ENCODE measurements at regions not wholly inside any gene's neighbourhood (a gene's known extent, or its start where the extent isn't known, plus 50 kb on each side); places are given as distances from the start of the nearest gene placed in this dataset.

GRCh38 chr7:12490940-12491339, 79.6 kb upstream of the SCIN start:
- H3K4me3 ChIP-seq (replicated peaks in 1 of 2; ENCODE audit: low read depth in 2 of 2, low read length in 2 of 2): no peak overlapping the region
- TF ChIP-seq CTCF (IDR thresholded peaks at IDR 0.05; ENCODE audit: low read depth, low read length): no peak
- no peak for DNase-seq (ENCODE audit: low read depth in 2 of 2)

GRCh38 chr7:12491526-12491925, 79.0 kb upstream of the SCIN start:
- no peak overlapping the region for H3K4me3 ChIP-seq (replicated peaks in 1 of 2; ENCODE audit: low read depth in 2 of 2, low read length in 2 of 2)
- DNase-seq (ENCODE audit: low read depth in 2 of 2): no peak
- TF ChIP-seq CTCF (IDR thresholded peaks at IDR 0.05; ENCODE audit: low read depth, low read length): no peak

- TF ChIP-seq CTCF (IDR thresholded peaks at IDR 0.05; ENCODE audit: low read depth, low read length): no peak
- DNase-seq (ENCODE audit: low read depth in 2 of 2): peak; percentile 13 to 36
- H3K4me3 ChIP-seq (replicated peaks in 1 of 2; ENCODE audit: low read depth in 2 of 2, low read length in 2 of 2): no peak overlapping the region
These were observed 77.1 kb upstream of the SCIN start for GRCh38 chr7:12493407-12493806.

GRCh38 chr7:12493863-12494686, 76.4 kb upstream of the SCIN start:
- no peak overlapping the region for H3K4me3 ChIP-seq (replicated peaks in 1 of 2; ENCODE audit: low read depth in 2 of 2, low read length in 2 of 2)
- peak in 1 of 2 donors; percentile 9 for DNase-seq (ENCODE audit: low read depth in 2 of 2)
- no peak for TF ChIP-seq CTCF (IDR thresholded peaks at IDR 0.05; ENCODE audit: low read depth, low read length)

- no peak overlapping the region for H3K4me3 ChIP-seq (replicated peaks in 1 of 2; ENCODE audit: low read depth in 2 of 2, low read length in 2 of 2)
- no peak for DNase-seq (ENCODE audit: low read depth in 2 of 2)
- peak; percentile 18 for TF ChIP-seq CTCF (IDR thresholded peaks at IDR 0.05; ENCODE audit: low read depth, low read length)
These were observed 75.9 kb upstream of the SCIN start for GRCh38 chr7:12494687-12495024.

- H3K4me3 ChIP-seq (replicated peaks in 1 of 2; ENCODE audit: low read depth in 2 of 2, low read length in 2 of 2): peak overlapping the region in 1 of 2 donors; percentile 33
- DNase-seq (ENCODE audit: low read depth in 2 of 2): peak; percentile 63 to 78
These were observed 73.4 kb upstream of the SCIN start for GRCh38 chr7:12496901-12497674.

- no peak overlapping the region for H3K4me3 ChIP-seq (replicated peaks in 1 of 2; ENCODE audit: low read depth in 2 of 2, low read length in 2 of 2)
- DNase-seq (ENCODE audit: low read depth in 2 of 2): no peak
These were observed 66.4 kb upstream of the SCIN start for GRCh38 chr7:12504149-12504548.

More at GRCh38 chr7:12504149-12504548, 66.4 kb upstream of the SCIN start:
- TF ChIP-seq CTCF (IDR thresholded peaks at IDR 0.05; ENCODE audit: low read depth, low read length): no peak

Data from cardiac fibroblast (primary cell).